NB4 (cell line): ENCODE measurements at regions not wholly inside any gene's neighbourhood (a gene's known extent, or its start where the extent isn't known, plus 50 kb on each side); places are given as distances from the start of the nearest gene placed in this dataset.
"Not testable (repeated sequence)": the region's sequence is repeated elsewhere in the genome, so short reads cannot be mapped to it uniquely, and the experiment has no call there.

Experiments
- DNase-seq: peaks from one replicate; pipeline ENCODE4 v3.0.0; 2010; ENCODE audit warnings: low read depth
- H3K4me3 ChIP-seq: one replicate; pipeline ENCODE4 v1.5.1; 2011; ENCODE audit warnings: mild to moderate bottlenecking, low read depth, low read length, moderate library complexity
- CTCF ChIP-seq: IDR thresholded peaks from one replicate; pipeline ENCODE4 v1.5.1; 2012; ENCODE audit warnings: low read depth, low read length
- MYC ChIP-seq: IDR thresholded peaks from 2 replicates; pipeline ENCODE4 v1.6.1; 2011; ENCODE audit warnings: low read depth, low read length
- POLR2A ChIP-seq: IDR thresholded peaks from 2 replicates; pipeline ENCODE4 v1.6.1; 2011; ENCODE audit warnings: mild to moderate bottlenecking; ENCODE audit not compliant: insufficient read length; ENCODE audit errors: extremely low read depth
- TF ChIP-seq, protein P1 (sequence below): IDR thresholded peaks from 2 replicates; pipeline ENCODE4 v1.6.1; 2011; ENCODE audit warnings: low read depth, low read length

- TF ChIP-seq POLR2A (no peak), MYC (no peak), CTCF (no peak)
- TF ChIP-seq, protein P1, sequence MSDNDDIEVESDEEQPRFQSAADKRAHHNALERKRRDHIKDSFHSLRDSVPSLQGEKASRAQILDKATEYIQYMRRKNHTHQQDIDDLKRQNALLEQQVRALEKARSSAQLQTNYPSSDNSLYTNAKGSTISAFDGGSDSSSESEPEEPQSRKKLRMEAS = no peak
- H3K4me3 ChIP-seq = no peak overlapping the region
- no peak for DNase-seq
Observed at GRCh38 chr2:63735263-63735662, 106.4 kb upstream of the UGP2 start.

DNA sequence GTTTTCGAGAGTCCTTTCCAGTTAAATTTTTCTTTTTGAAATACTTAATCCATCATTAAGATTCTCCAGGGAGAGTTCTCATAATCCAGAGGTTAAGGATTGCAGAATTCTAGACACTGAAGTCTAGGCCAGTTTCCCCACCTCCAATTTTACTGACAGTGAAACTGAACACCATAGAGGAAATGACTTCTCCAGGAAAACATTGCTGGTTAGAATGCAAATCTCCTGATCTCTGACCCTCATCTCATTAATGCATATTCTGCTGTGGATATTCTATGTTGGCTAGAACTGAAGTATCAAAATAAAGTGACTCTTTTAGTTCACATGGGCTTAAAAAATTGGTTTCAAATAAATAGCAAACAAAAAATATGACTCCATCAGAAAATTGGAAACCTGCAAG, 105.8 kb upstream of the UGP2 start:
- TF ChIP-seq, protein P1 = no peak
- TF ChIP-seq CTCF = no peak
- no peak for TF ChIP-seq POLR2A
- TF ChIP-seq MYC = no peak
- H3K4me3 ChIP-seq = no peak overlapping the region
- no peak for DNase-seq

GRCh38 chr2:63736354-63736753, 105.3 kb upstream of the UGP2 start:
- DNase-seq = no peak
- TF ChIP-seq CTCF (no peak), MYC (no peak), POLR2A (no peak)
- TF ChIP-seq, protein P1 = no peak

DNA sequence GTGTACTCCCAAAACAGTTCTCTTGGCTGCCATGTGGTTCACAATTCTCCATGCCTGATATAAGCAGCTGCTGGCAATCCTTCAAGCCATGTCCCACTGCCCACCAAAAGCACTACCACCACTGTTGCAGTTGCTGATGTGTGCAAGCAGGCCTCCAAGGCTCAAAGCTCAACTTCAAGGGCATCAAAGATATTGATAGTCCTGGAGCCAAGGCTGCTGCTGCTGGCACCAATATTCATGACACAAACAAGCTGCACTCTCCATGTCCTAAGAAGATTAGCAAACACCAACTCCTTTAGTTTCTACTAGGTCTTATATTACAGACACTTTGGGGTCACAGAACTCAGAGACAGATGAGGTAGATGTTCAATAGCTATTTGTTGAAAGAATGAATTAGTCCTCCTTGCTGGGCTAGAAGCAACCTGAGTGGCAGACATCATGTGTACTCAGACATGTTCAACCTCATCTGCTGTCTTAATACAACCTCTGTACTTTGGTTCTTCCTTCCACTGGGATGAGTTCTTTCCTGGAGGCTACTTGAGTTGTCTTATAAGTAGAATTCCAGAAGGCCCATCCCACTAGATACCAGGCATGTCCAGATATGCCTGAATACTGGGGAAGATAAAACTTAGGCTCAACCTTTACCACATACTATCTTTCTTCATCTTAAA, 104.5 kb upstream of the UGP2 start:
- DNase-seq = no peak
- no peak for TF ChIP-seq MYC
- TF ChIP-seq, protein P1 = no peak
- TF ChIP-seq CTCF = no peak
- TF ChIP-seq POLR2A = no peak

More at GRCh38 chr2:63736354-63736753, 105.3 kb upstream of the UGP2 start:
- H3K4me3 ChIP-seq = no peak overlapping the region

GRCh38 chr2:63738019-63738418, 103.7 kb upstream of the UGP2 start:
- H3K4me3 ChIP-seq = no peak overlapping the region
- no peak for DNase-seq
- TF ChIP-seq CTCF = no peak
- no peak for TF ChIP-seq MYC
- TF ChIP-seq POLR2A = no peak
- TF ChIP-seq, protein P1 = no peak

More for the DNA sequence above, 104.5 kb upstream of the UGP2 start:
- no peak overlapping the region for H3K4me3 ChIP-seq

GRCh38 chr2:63739180-63739579, 102.5 kb upstream of the UGP2 start:
- not testable (repeated sequence) for H3K4me3 ChIP-seq, DNase-seq
